HL-60 (cell line): ENCODE measurements at regions not wholly inside any gene's neighbourhood (a gene's known extent, or its start where the extent isn't known, plus 50 kb on each side); places are given as distances from the start of the nearest gene placed in this dataset.

Experiments
- DNase-seq, 2 experiments: peaks; one replicate each; pipeline ENCODE4 v3.0.0-alpha.2; 2010 to 2020; ENCODE audit warnings: low read depth in 1 of 2, low spot score in 1 of 2
- H3K27ac ChIP-seq: fragments of 250-450 bp; sonication (Bioruptor Pico); replicated peaks from 2 replicates; pipeline ENCODE4 v1.5.1; 2020; ENCODE audit warnings: mild to moderate bottlenecking, moderate library complexity
- H3K27me3 ChIP-seq: fragments of 250-450 bp; sonication (Bioruptor Pico); 2 replicates; pipeline ENCODE4 v1.5.1; 2021; ENCODE audit warnings: mild to moderate bottlenecking, moderate library complexity; ENCODE audit not compliant: insufficient read depth, poor library complexity, severe bottlenecking
- H3K4me3 ChIP-seq: replicated peaks from 2 replicates; pipeline ENCODE4 v1.5.1; 2011; ENCODE audit warnings: mild to moderate bottlenecking, control low read depth, low read length; ENCODE audit not compliant: insufficient read depth
- CTCF ChIP-seq: IDR thresholded peaks from one replicate; pipeline ENCODE4 v1.5.1; 2011; ENCODE audit warnings: low read length, control low read depth, inconsistent platforms; ENCODE audit not compliant: insufficient read depth
- GABPA ChIP-seq: IDR thresholded peaks from 2 replicates; pipeline ENCODE4 v1.6.1; 2012; ENCODE audit warnings: low read depth
- POLR2AphosphoS5 ChIP-seq: IDR thresholded peaks from 2 replicates; pipeline ENCODE4 v1.6.1; 2012; ENCODE audit warnings: low read depth
- REST ChIP-seq: IDR thresholded peaks from 2 replicates; pipeline ENCODE4 v1.6.1; 2012; ENCODE audit warnings: low read depth; ENCODE audit not compliant: insufficient replicate concordance
- SPI1 ChIP-seq: IDR thresholded peaks from 2 replicates; pipeline ENCODE4 v1.6.1; 2012; ENCODE audit warnings: low read depth, mild to moderate bottlenecking, borderline replicate concordance

GRCh38 chrX:16466640-16467432 is 183.1 kb upstream of the S100G start:
- no peak overlapping the region for H3K4me3 ChIP-seq
- H3K27me3 ChIP-seq, result no peaks in the 10 kb centered on the region
- TF ChIP-seq SPI1 (no peak), POLR2AphosphoS5 (no peak), CTCF (no peak), GABPA (no peak), REST (no peak)
- no peak for DNase-seq
- H3K27ac ChIP-seq, result no peak overlapping the region

- no peaks in the 10 kb centered on the region for H3K27me3 ChIP-seq
- no peak for TF ChIP-seq REST
- TF ChIP-seq GABPA, result no peak
- H3K4me3 ChIP-seq, result no peak overlapping the region
- H3K27ac ChIP-seq, result no peak overlapping the region
- peak in 1 of 2 experiments; percentile 3 for DNase-seq
Observed at GRCh38 chrX:16469870-16470269, 180.1 kb upstream of the S100G start.

- no peaks in the 10 kb centered on the region for H3K27me3 ChIP-seq
- TF ChIP-seq REST (no peak), SPI1 (no peak)
- DNase-seq, result no peak
- H3K4me3 ChIP-seq, result no peak overlapping the region
- no peak overlapping the region for H3K27ac ChIP-seq
Observed at GRCh38 chrX:16472345-16472744, 177.6 kb upstream of the S100G start.

- TF ChIP-seq SPI1 (no peak), REST (peak; percentile 75)
- no peak for DNase-seq
- Histone ChIP-seq H3K27ac (no peak overlapping the region), H3K27me3 (no peaks in the 10 kb centered on the region), H3K4me3 (no peak overlapping the region)
Observed at GRCh38 chrX:16474511-16474910, 175.4 kb upstream of the S100G start.
